HEK293 (cell line): ENCODE measurements at regions not wholly inside any gene's neighbourhood (a gene's known extent, or its start where the extent isn't known, plus 50 kb on each side); places are given as distances from the start of the nearest gene placed in this dataset.

Experiments used
- CTCF ChIA-PET: fragments of 350-600 bp; formaldehyde crosslinking; extraction: SDS; loops from one replicate; lab custom pipeline; 2021; ENCODE audit warnings: antibody characterized with exemption; lab: Yijun Ruan, JAX
- POLR2A ChIA-PET: fragments of 300-600 bp; formaldehyde crosslinking; extraction: SDS; loops from one replicate; lab custom pipeline; 2020; ENCODE audit warnings: antibody characterized with exemption, inconsistent platforms; lab: Yijun Ruan, JAX
- H3K27ac ChIP-seq: fragments of 200-500 bp; sonication (Bioruptor generic); 2 replicates; pipeline ENCODE4 v1.5.1; 2014; ENCODE audit warnings: low read depth, low read length, control low read depth, inconsistent platforms; ENCODE audit errors: extremely low read depth
- H3K36me3 ChIP-seq, 2 experiments: fragments of 200-500 bp in 1 of 2; sonication (Bioruptor generic) in 1 of 2; 1 replicate in 1 of 2; 2 replicates in 1 of 2; pipeline ENCODE4 v1.5.1; 2014 to 2017; ENCODE audit warnings: inconsistent platforms in 2 of 2, low read length in 2 of 2; ENCODE audit not compliant: control insufficient read depth in 2 of 2, insufficient read depth in 1 of 2
- H3K4me1 ChIP-seq: fragments of 200-500 bp; sonication (Bioruptor generic); 2 replicates; pipeline ENCODE4 v1.5.1; 2014; ENCODE audit warnings: mild to moderate bottlenecking, low read length, inconsistent platforms; ENCODE audit not compliant: control insufficient read depth, insufficient read depth
- H3K4me3 ChIP-seq: 2 replicates; pipeline ENCODE4 v1.5.1; 2011; ENCODE audit warnings: low read depth, mild to moderate bottlenecking, control low read depth, low read length, moderate library complexity
- H3K9me3 ChIP-seq: fragments of 200-500 bp; sonication (Bioruptor generic); 2 replicates; pipeline ENCODE4 v1.5.1; 2014; ENCODE audit warnings: low read depth, low read length, inconsistent platforms; ENCODE audit not compliant: control insufficient read depth, insufficient read depth
- GLIS2 ChIP-seq: fragments of 450-650 bp; formaldehyde crosslinking; IDR thresholded peaks from 2 replicates; pipeline ENCODE4 v1.5.1; 2016; ENCODE audit warnings: missing biosample characterization, missing genetic modification characterization
- HOXC10 ChIP-seq: sonication (generic); formaldehyde crosslinking; IDR thresholded peaks from 2 replicates; pipeline ENCODE4 v1.8.1; 2023; ENCODE audit warnings: mild to moderate bottlenecking, missing genetic modification reagents
- KLF1 ChIP-seq: fragments of 450-650 bp; formaldehyde crosslinking; IDR thresholded peaks from 2 replicates; pipeline ENCODE4 v1.5.1; 2016; ENCODE audit warnings: missing biosample characterization, missing genetic modification characterization
- SETDB1 ChIP-seq: IDR thresholded peaks from one replicate; pipeline ENCODE4 v1.6.1; 2017; ENCODE audit warnings: mild to moderate bottlenecking, low read length, moderate library complexity, mixed read lengths; ENCODE audit not compliant: insufficient read length
- SP2 ChIP-seq: fragments of 450-650 bp; formaldehyde crosslinking; IDR thresholded peaks from 2 replicates; pipeline ENCODE4 v1.5.1; 2016; ENCODE audit warnings: missing biosample characterization, missing genetic modification characterization
- YY2 ChIP-seq: fragments of 450-650 bp; formaldehyde crosslinking; IDR thresholded peaks from 2 replicates; pipeline ENCODE4 v1.5.1; 2016; ENCODE audit warnings: missing biosample characterization, missing genetic modification characterization
- ZBTB20 ChIP-seq: fragments of 450-650 bp; formaldehyde crosslinking; IDR thresholded peaks from 2 replicates; pipeline ENCODE4 v1.5.1; 2016; ENCODE audit warnings: missing biosample characterization, missing genetic modification characterization
- ZBTB21 ChIP-seq: fragments of 450-650 bp; formaldehyde crosslinking; IDR thresholded peaks from 2 replicates; pipeline ENCODE4 v1.5.1; 2017; ENCODE audit warnings: missing biosample characterization, missing genetic modification characterization
- ZBTB48 ChIP-seq: fragments of 450-650 bp; formaldehyde crosslinking; IDR thresholded peaks from 2 replicates; pipeline ENCODE4 v1.5.1; 2016; ENCODE audit warnings: missing biosample characterization, missing genetic modification characterization
- ZFHX2 ChIP-seq: fragments of 450-650 bp; formaldehyde crosslinking; conservative IDR thresholded peaks from 2 replicates; pipeline ENCODE4 v1.5.1; 2016; ENCODE audit warnings: missing biosample characterization, missing genetic modification characterization
- ZFP37 ChIP-seq: fragments of 450-650 bp; formaldehyde crosslinking; IDR thresholded peaks from 2 replicates; pipeline ENCODE4 v1.5.1; 2016; ENCODE audit warnings: missing biosample characterization, missing genetic modification characterization
- ZNF214 ChIP-seq: fragments of 450-650 bp; formaldehyde crosslinking; IDR thresholded peaks from 2 replicates; pipeline ENCODE4 v1.5.1; 2017; ENCODE audit warnings: missing biosample characterization, mild to moderate bottlenecking, missing genetic modification characterization, borderline replicate concordance
- ZNF221 ChIP-seq: fragments of 450-650 bp; formaldehyde crosslinking; IDR thresholded peaks from 2 replicates; pipeline ENCODE4 v1.5.1; 2017; ENCODE audit warnings: missing biosample characterization, missing genetic modification characterization, borderline replicate concordance
- ZNF223 ChIP-seq: fragments of 450-650 bp; formaldehyde crosslinking; IDR thresholded peaks from 2 replicates; pipeline ENCODE4 v1.5.1; 2016; ENCODE audit warnings: missing biosample characterization, missing genetic modification characterization
- ZNF274 ChIP-seq, 2 experiments: fragments of 200-500 bp in 1 of 2; fragments of 450-650 bp in 1 of 2; sonication (Bioruptor generic) in 1 of 2; formaldehyde crosslinking in 1 of 2; IDR thresholded peaks; 2 replicates each; pipeline versions ENCODE4 v1.5.1 to v1.6.1; 2014 to 2016; ENCODE audit warnings: borderline replicate concordance in 1 of 2, inconsistent platforms in 1 of 2, low read length in 1 of 2, missing biosample characterization in 1 of 2, missing genetic modification characterization in 1 of 2
- ZNF426 ChIP-seq: fragments of 450-650 bp; formaldehyde crosslinking; IDR thresholded peaks from 2 replicates; pipeline ENCODE4 v1.5.1; 2017; ENCODE audit warnings: missing biosample characterization, missing genetic modification characterization, mild to moderate bottlenecking, inconsistent platforms, moderate library complexity
- ZNF530 ChIP-seq: fragments of 450-650 bp; formaldehyde crosslinking; IDR thresholded peaks from 2 replicates; pipeline ENCODE4 v1.5.1; 2016; ENCODE audit warnings: low read depth, missing biosample characterization, missing genetic modification characterization
- ZNF548 ChIP-seq: fragments of 450-650 bp; formaldehyde crosslinking; IDR thresholded peaks from 2 replicates; pipeline ENCODE4 v1.5.1; 2016; ENCODE audit warnings: missing biosample characterization, missing genetic modification characterization
- ZNF555 ChIP-seq: fragments of 450-650 bp; formaldehyde crosslinking; conservative IDR thresholded peaks from 2 replicates; pipeline ENCODE4 v1.5.1; 2017; ENCODE audit warnings: missing biosample characterization, mild to moderate bottlenecking, missing genetic modification characterization, inconsistent platforms
- ZNF610 ChIP-seq: fragments of 450-650 bp; formaldehyde crosslinking; IDR thresholded peaks from 2 replicates; pipeline ENCODE4 v1.5.1; 2016; ENCODE audit warnings: missing biosample characterization, missing genetic modification characterization, borderline replicate concordance
- ZNF670 ChIP-seq: fragments of 450-650 bp; formaldehyde crosslinking; IDR thresholded peaks from 2 replicates; pipeline ENCODE4 v1.5.1; 2016; ENCODE audit warnings: missing biosample characterization, missing genetic modification characterization, low read depth
- ZNF76 ChIP-seq: fragments of 450-650 bp; formaldehyde crosslinking; IDR thresholded peaks from 2 replicates; pipeline ENCODE4; 2016; ENCODE audit warnings: low read depth, missing biosample characterization, missing genetic modification characterization, borderline replicate concordance
- ZNF830 ChIP-seq: fragments of 450-650 bp; IDR thresholded peaks from 2 replicates; pipeline ENCODE4 v1.5.0; 2018; ENCODE audit warnings: missing biosample characterization, missing genetic modification characterization, low read depth, mild to moderate bottlenecking, moderate library complexity
- ZSCAN16 ChIP-seq: fragments of 450-650 bp; formaldehyde crosslinking; IDR thresholded peaks from 2 replicates; pipeline ENCODE4 v1.5.1; 2016; ENCODE audit warnings: missing biosample characterization, missing genetic modification characterization
- TF ChIP-seq, protein P1 (sequence below): IDR thresholded peaks from 2 replicates; pipeline ENCODE4 v1.6.1; 2011; ENCODE audit warnings: mild to moderate bottlenecking, low read depth, low read length, borderline replicate concordance
- TF ChIP-seq, protein P2 (sequence below): sonication (generic); formaldehyde crosslinking; IDR thresholded peaks from 2 replicates; pipeline ENCODE4 v1.8.1; 2022; ENCODE audit warnings: mild to moderate bottlenecking, moderate library complexity, missing genetic modification reagents
- TF ChIP-seq, protein P3 (sequence below): fragments of 450-650 bp; formaldehyde crosslinking; IDR thresholded peaks from 2 replicates; pipeline ENCODE4 v1.5.1; 2016; ENCODE audit warnings: missing biosample characterization, missing genetic modification characterization
- TF ChIP-seq, protein P4 (sequence below): fragments of 450-650 bp; formaldehyde crosslinking; IDR thresholded peaks from 2 replicates; pipeline ENCODE4 v1.5.1; 2016; ENCODE audit warnings: missing biosample characterization, missing genetic modification characterization

DNA sequence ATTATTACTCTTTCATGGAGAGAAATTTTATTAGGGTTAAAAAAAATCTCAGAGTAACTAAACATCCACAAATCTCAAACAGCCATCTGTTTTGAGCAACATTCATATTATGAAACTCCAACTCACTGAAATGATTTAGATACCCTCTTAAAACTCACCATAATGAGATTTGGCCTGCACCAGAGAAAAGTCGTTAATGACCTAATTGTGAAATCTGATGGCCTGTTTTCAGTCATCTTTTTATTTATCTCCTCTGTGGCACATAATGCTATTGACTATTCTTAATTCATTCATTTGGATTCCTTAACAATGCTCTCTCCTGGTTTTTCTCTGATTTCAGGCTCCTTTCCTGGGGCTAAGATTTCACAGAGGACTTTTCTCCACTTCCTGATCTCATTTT is 192.7 kb downstream of the RNF144B start (continued):
- no peak for TF ChIP-seq ZNF555 (tag by site-specific recombination)
- TF ChIP-seq, all 188 proteins: peak for 0

DNA sequence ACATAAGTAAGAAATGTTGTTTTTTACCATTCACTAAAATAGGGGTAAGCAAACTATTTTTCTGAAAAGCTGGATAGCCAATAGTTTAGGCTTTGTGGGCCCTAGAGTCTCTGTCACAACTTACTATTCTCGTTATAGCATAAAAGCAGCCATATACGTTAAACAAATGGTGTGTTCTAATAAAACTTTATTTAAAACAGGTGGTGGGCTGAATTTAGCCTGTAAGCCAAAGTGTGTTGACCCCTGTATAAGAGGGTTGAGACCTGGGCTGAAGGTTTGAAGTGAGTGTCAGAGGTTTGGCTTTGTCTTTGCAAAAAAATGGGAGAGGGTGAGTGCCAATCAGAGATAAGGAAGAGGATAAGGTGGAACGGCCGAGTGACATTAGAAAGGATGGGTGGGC is 197.2 kb downstream of the RNF144B start:
- ChIA-PET POLR2A (no interaction called here), CTCF (interaction anchor here (0.8 to 0.9 kb wide), 2 partner anchors 11 to 56 kb away, joined by 3 to 4 read pairs; no protein-coding TSS in a partner anchor)
- H3K4me1 ChIP-seq: peaks cover 3% of the 10 kb centered on the region; the same call in 1 of the 2 replicates
- H3K27ac ChIP-seq: no peak overlapping the region
- H3K36me3 ChIP-seq: no peaks in the 10 kb centered on the region
- no peak for TF ChIP-seq ZNF76 (tag by site-specific recombination)
- TF ChIP-seq ZNF830 (tag by site-specific recombination): no peak
- TF ChIP-seq ZNF214 (tag by site-specific recombination): no peak
- no peak for TF ChIP-seq HOXC10
- H3K4me3 ChIP-seq: no peak overlapping the region
- no peaks in the 10 kb centered on the region for H3K9me3 ChIP-seq

DNA sequence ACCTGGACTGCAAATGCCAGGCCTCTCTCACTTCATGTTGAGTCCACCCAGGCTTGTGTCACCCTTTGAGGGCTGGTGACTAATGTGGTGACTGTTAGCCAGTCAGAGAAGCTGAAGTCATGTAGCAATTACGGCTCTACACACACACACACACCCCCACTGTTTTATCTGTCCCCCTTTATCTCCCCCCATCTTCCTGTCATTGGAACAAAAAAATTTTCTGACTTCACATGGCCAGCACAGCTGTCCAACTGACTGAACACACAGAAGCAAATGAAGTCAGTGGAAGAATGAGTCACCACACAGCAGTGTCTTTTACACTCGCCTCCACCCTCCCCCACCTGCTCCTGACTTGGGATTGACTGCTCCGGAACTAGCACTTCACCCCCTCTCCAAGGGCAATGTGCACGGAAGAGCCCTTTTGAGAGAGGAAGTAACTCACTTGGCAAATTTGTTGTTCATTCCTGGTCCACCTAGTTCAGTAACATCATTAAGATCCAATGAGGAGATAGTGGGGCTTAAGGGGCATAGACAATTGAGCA is 198.0 kb downstream of the RNF144B start:
- no peak overlapping the region for H3K4me3 ChIP-seq
- no peak overlapping the region for H3K27ac ChIP-seq
- POLR2A ChIA-PET: no interaction called here
- H3K4me1 ChIP-seq: peaks cover 3% of the 10 kb centered on the region; the same call in 1 of the 2 replicates
- CTCF ChIA-PET: interaction anchor here (0.8 to 0.9 kb wide), 2 partner anchors 11 to 57 kb away, joined by 3 to 4 read pairs; no protein-coding TSS in a partner anchor
- H3K36me3 ChIP-seq: no peaks in the 10 kb centered on the region
- H3K9me3 ChIP-seq: no peaks in the 10 kb centered on the region
- TF ChIP-seq, protein P1, sequence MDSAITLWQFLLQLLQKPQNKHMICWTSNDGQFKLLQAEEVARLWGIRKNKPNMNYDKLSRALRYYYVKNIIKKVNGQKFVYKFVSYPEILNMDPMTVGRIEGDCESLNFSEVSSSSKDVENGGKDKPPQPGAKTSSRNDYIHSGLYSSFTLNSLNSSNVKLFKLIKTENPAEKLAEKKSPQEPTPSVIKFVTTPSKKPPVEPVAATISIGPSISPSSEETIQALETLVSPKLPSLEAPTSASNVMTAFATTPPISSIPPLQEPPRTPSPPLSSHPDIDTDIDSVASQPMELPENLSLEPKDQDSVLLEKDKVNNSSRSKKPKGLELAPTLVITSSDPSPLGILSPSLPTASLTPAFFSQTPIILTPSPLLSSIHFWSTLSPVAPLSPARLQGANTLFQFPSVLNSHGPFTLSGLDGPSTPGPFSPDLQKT: no peak
- TF ChIP-seq ZFHX2 (tag by site-specific recombination) (peak; percentile 83), ZNF530 (tag by site-specific recombination) (no peak), ZFP37 (peak; percentile 91), ZBTB48 (tag by site-specific recombination) (peak; percentile 45; the same call in 1 of the 2 replicates), ZNF548 (tag by site-specific recombination) (no peak; the same call in 1 of the 2 replicates), ZNF670 (tag by site-specific recombination) (no peak), ZNF223 (tag by site-specific recombination) (no peak), ZNF610 (tag by site-specific recombination) (no peak), SETDB1 (no peak), KLF1 (tag by site-specific recombination) (0 out of 2 replicates have a peak, but pooled peaks have one; percentile 26), ZNF274 (IDR thresholded peaks at IDR 0.05; ENCODE audit: low read length) (no peak), ZNF274 (tag by site-specific recombination; IDR thresholded peaks at IDR 0.05; ENCODE audit: borderline replicate concordance) (no peak), ZBTB21 (peak; percentile 91), ZNF221 (tag by site-specific recombination) (no peak), ZBTB20 (tag by site-specific recombination) (no peak), ZNF426 (tag by site-specific recombination) (no peak), YY2 (tag by site-specific recombination) (no peak), ZSCAN16 (tag by site-specific recombination) (no peak), GLIS2 (tag by site-specific recombination) (peak; percentile 66), SP2 (tag by site-specific recombination) (peak; percentile 13; the same call in 1 of the 2 replicates)
- TF ChIP-seq, protein P2, sequence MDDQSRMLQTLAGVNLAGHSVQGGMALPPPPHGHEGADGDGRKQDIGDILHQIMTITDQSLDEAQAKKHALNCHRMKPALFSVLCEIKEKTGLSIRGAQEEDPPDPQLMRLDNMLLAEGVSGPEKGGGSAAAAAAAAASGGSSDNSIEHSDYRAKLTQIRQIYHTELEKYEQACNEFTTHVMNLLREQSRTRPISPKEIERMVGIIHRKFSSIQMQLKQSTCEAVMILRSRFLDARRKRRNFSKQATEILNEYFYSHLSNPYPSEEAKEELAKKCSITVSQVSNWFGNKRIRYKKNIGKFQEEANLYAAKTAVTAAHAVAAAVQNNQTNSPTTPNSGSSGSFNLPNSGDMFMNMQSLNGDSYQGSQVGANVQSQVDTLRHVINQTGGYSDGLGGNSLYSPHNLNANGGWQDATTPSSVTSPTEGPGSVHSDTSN: no peak
- TF ChIP-seq, protein P3, sequence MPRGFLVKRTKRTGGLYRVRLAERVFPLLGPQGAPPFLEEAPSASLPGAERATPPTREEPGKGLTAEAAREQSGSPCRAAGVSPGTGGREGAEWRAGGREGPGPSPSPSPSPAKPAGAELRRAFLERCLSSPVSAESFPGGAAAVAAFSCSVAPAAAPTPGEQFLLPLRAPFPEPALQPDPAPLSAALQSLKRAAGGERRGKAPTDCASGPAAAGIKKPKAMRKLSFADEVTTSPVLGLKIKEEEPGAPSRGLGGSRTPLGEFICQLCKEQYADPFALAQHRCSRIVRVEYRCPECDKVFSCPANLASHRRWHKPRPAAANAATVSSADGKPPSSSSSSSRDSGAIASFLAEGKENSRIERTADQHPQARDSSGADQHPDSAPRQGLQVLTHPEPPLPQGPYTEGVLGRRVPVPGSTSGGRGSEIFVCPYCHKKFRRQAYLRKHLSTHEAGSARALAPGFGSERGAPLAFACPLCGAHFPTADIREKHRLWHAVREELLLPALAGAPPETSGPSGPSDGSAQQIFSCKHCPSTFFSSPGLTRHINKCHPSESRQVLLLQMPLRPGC (tag by site-specific recombination): peak; percentile 84
- TF ChIP-seq, protein P4, sequence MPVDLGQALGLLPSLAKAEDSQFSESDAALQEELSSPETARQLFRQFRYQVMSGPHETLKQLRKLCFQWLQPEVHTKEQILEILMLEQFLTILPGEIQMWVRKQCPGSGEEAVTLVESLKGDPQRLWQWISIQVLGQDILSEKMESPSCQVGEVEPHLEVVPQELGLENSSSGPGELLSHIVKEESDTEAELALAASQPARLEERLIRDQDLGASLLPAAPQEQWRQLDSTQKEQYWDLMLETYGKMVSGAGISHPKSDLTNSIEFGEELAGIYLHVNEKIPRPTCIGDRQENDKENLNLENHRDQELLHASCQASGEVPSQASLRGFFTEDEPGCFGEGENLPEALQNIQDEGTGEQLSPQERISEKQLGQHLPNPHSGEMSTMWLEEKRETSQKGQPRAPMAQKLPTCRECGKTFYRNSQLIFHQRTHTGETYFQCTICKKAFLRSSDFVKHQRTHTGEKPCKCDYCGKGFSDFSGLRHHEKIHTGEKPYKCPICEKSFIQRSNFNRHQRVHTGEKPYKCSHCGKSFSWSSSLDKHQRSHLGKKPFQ (tag by site-specific recombination): no peak
